Tibial artery (tissue), 4 donors: ENCODE measurements at regions not wholly inside any gene's neighbourhood (a gene's known extent, or its start where the extent isn't known, plus 50 kb on each side); places are given as distances from the start of the nearest gene placed in this dataset.

Experiments
- DNase-seq, 2 donors: peaks; one replicate each; pipeline ENCODE4 v3.0.0-alpha.2; 2019
- H3K27ac ChIP-seq, 2 donors: fragments of 200-600 bp; sonication (generic) in 1 of 2; 1 replicate in 1 of 2; 2 replicates in 1 of 2; pipeline ENCODE4 v1.5.1; 2018 to 2019; ENCODE audit warnings: mild to moderate bottlenecking in 1 of 2
- H3K27me3 ChIP-seq, 2 donors: fragments of 200-600 bp; sonication (generic) in 1 of 2; one replicate each; pipeline versions ENCODE4 v1.5.1 to v1.6.0; 2016 to 2019
- H3K36me3 ChIP-seq, 3 donors: fragments of 200-600 bp; sonication (generic) in 2 of 3; one replicate each; pipeline ENCODE4 v1.5.1; 2016 to 2019; ENCODE audit warnings: mild to moderate bottlenecking in 2 of 3
- H3K4me1 ChIP-seq, 4 donors: fragments of 200-600 bp; sonication (generic) in 2 of 4; 1 replicate in 3 of 4; 2 replicates in 1 of 4; pipeline ENCODE4 v1.5.1; 2016 to 2019
- H3K4me3 ChIP-seq, 2 donors: fragments of 200-600 bp; sonication (generic) in 1 of 2; 1 replicate in 1 of 2; 2 replicates in 1 of 2; pipeline ENCODE4 v1.5.1; 2018 to 2019; ENCODE audit warnings: mild to moderate bottlenecking in 2 of 2
- H3K9me3 ChIP-seq, 3 donors: fragments of 200-600 bp; sonication (generic) in 1 of 3; one replicate each; pipeline ENCODE4 v1.5.1; 2016 to 2019
- intact Hi-C: fragments of 100-400 bp; cut with DNase I; formaldehyde crosslinking; loops from one replicate; pipeline ENCODE4 v1.15.0; 2023; ENCODE audit warnings: low total_unique reads
- TF ChIP-seq, protein P1 (sequence below), 2 experiments: fragments of 200-600 bp in 1 of 2; fragments of 450-650 bp in 1 of 2; IDR thresholded peaks; one replicate each; pipeline ENCODE4 v1.5.1; 2017 to 2019; ENCODE audit warnings: antibody characterized with exemption in 2 of 2, mild to moderate bottlenecking in 1 of 2, moderate library complexity in 1 of 2

DNA sequence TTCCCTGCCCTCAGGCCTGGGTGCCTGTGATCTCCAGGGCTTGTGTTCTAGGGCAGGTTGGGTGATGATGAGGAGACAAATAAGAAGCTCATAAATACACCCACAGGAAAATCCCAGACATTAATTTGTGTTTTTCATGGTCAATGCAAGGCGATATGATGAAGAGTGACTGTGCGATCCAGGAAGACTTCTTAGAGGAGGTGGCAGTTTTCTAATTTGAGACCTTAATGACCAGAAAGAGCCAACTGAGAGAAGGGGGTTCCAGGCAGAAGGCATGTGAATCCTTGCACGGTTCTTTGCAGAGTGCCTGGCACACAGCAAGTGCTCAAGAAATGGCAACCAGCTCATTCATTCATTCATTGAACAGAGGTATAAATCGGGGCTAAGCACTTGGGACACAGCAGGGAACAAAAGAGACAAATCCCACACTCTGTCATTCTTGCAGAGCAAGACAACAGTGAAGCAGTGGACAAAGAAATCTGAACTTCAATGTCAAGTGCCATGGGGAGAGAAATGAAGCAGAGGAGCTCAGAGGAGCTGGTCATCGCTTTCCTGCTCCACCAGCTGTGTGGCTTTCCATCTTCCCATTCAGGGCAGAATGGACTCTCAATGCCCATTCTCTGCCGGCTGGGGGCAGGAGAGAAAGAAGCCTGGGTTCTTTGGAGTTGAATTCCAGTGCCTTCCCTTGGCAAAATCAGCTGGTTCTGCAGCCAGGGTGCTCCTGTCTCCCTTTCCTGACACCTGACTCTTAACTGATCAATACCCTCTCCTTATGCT lies 128.3 kb downstream of the AACS start:
- no peak overlapping the region for H3K4me3 ChIP-seq
- H3K27me3 ChIP-seq = peaks cover 0 to 63% of the 10 kb centered on the region in 2 donors
- no peaks in the 10 kb centered on the region for H3K36me3 ChIP-seq
- no peaks in the 10 kb centered on the region for H3K9me3 ChIP-seq
- H3K4me1 ChIP-seq = peaks cover 0 to 4% (median 2%) of the 10 kb centered on the region in 4 donors
- TF ChIP-seq, protein P1, sequence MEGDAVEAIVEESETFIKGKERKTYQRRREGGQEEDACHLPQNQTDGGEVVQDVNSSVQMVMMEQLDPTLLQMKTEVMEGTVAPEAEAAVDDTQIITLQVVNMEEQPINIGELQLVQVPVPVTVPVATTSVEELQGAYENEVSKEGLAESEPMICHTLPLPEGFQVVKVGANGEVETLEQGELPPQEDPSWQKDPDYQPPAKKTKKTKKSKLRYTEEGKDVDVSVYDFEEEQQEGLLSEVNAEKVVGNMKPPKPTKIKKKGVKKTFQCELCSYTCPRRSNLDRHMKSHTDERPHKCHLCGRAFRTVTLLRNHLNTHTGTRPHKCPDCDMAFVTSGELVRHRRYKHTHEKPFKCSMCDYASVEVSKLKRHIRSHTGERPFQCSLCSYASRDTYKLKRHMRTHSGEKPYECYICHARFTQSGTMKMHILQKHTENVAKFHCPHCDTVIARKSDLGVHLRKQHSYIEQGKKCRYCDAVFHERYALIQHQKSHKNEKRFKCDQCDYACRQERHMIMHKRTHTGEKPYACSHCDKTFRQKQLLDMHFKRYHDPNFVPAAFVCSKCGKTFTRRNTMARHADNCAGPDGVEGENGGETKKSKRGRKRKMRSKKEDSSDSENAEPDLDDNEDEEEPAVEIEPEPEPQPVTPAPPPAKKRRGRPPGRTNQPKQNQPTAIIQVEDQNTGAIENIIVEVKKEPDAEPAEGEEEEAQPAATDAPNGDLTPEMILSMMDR (IDR thresholded peaks at IDR 0.05) = no peak
- no peak for DNase-seq
- H3K27ac ChIP-seq = no peak overlapping the region
- intact Hi-C loops = no loop called here

DNA sequence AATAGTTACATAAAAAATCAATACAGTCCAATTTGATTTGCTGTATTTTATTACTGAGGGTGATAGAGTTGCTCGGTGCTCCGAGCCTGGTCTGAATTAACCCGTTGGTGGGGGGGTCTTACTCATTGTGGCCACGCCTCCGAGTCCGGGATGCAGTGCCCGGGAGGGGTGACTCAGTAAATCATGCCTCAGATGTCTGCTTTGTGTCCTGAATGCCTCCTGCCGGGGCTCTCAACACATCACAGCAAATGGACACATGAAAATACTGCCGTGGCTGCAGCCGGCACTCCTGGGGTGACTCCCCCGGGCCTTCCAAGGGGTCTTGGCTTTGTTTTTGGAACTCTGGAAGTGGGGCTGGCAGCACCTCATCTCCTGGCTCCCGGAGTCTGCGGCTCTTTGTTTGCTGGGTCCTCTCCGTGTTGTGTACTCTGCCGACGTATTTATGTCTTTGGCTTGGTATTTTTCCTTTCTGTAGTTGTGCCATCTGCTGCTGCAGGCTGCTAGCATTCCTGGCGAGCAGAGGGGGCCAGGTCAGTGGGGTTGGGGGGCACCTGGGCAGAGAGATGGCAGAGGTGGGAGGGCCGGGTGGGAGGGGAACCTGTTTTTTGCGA lies 129.0 kb downstream of the AACS start:
- H3K4me3 ChIP-seq = no peak overlapping the region

DNA sequence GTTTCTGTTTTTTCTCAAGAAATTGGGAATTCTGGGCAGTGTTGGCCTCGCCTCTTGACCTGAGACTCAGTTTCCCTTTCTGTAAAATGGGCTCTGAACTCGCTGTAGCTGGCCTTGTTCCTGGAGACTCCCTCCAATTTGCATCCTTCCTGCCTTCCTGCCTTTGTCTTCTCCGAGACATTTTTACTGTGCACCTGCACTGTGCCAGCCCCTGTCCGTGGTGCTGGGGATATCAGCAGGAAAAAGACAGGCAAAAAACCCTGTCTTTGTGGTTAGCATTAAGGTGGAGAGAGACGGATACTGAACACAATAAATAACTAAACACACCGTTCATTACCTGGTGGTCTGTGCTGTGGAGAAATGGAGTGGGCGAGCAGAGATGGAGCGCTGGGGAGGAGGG lies 129.8 kb downstream of the AACS start:
- H3K4me3 ChIP-seq = no peak overlapping the region
- no peaks in the 10 kb centered on the region for H3K9me3 ChIP-seq
- intact Hi-C loops = no loop called here
- DNase-seq = no peak
- H3K27ac ChIP-seq = no peak overlapping the region
- no peaks in the 10 kb centered on the region for H3K36me3 ChIP-seq
- peaks cover 0 to 55% of the 10 kb centered on the region in 2 donors for H3K27me3 ChIP-seq
- TF ChIP-seq, protein P1 (IDR thresholded peaks at IDR 0.05) = no peak
- H3K4me1 ChIP-seq = no peaks in the 10 kb centered on the region

More for the DNA sequence above, 129.0 kb downstream of the AACS start:
- intact Hi-C loops = no loop called here
- peaks cover 0 to 62% of the 10 kb centered on the region in 2 donors for H3K27me3 ChIP-seq
- no peaks in the 10 kb centered on the region for H3K36me3 ChIP-seq
- no peaks in the 10 kb centered on the region for H3K9me3 ChIP-seq
- TF ChIP-seq, protein P1 (IDR thresholded peaks at IDR 0.05) = no peak
- H3K27ac ChIP-seq = no peak overlapping the region
- no peak for DNase-seq
- no peaks in the 10 kb centered on the region for H3K4me1 ChIP-seq

DNA sequence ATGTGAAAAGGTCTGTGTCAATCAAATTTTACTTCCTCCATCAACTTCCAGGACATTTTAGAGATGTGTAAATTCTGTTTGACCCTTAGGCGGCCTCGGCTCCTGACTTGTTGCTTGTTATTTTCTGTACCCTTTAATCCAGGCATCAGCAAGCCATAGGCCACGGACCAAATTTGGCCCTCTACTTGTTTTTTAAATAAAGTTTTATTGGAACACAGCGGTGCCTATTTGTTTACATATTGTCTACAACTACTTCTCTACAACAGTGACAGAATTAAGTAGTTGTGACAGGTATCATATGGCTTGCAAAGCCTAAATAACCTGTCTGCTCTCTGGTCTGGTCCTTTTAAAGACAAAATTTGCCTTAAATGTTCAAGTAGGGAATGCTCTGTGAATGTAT lies 132.1 kb downstream of the AACS start:
- no peak for DNase-seq
- Histone ChIP-seq H3K27me3 (peaks cover 0 to 37% of the 10 kb centered on the region in 2 donors), H3K4me3 (no peak overlapping the region), H3K4me1 (no peaks in the 10 kb centered on the region), H3K9me3 (peaks cover 0 to 12% (median 3%) of the 10 kb centered on the region in 3 donors), H3K27ac (no peak overlapping the region), H3K36me3 (no peaks in the 10 kb centered on the region)
- TF ChIP-seq, protein P1 (IDR thresholded peaks at IDR 0.05) = no peak
- intact Hi-C loops = no loop called here

DNA sequence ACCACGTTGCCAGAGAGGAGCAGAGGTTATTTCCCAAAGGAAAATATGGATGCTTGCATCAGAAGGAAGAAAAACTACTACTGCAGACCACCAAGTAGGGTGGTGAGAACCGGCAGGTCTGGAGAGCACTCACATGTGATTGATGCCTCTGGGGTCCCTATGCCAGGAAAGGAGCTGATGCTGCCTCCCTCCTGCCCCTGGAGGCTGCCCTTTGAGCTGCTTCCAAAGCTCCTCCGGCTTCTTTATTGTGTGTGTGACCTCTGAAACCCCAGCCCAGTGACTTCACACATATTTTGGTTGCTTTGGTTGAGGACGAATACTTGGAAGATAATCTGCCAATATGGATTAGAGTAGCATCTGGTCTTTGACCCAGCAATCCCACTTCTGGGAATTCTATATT lies 133.4 kb downstream of the AACS start:
- no peak overlapping the region for H3K27ac ChIP-seq
- TF ChIP-seq, protein P1 (IDR thresholded peaks at IDR 0.05) = no peak
- intact Hi-C loops = no loop called here
- peaks cover 0 to 24% of the 10 kb centered on the region in 2 donors for H3K27me3 ChIP-seq
- peaks cover 0 to 12% (median 5%) of the 10 kb centered on the region in 3 donors for H3K9me3 ChIP-seq
- no peaks in the 10 kb centered on the region for H3K36me3 ChIP-seq
- H3K4me3 ChIP-seq = no peak overlapping the region
- no peak for DNase-seq
- H3K4me1 ChIP-seq = no peaks in the 10 kb centered on the region
